ENCODE measurements at regions not wholly inside any gene's neighbourhood (a gene's known extent, or its start where the extent isn't known, plus 50 kb on each side); places are given as distances from the start of the nearest gene placed in this dataset.
A peak's percentile ranks its signal among the peaks of the same experiment; 100 is the strongest.

DNA sequence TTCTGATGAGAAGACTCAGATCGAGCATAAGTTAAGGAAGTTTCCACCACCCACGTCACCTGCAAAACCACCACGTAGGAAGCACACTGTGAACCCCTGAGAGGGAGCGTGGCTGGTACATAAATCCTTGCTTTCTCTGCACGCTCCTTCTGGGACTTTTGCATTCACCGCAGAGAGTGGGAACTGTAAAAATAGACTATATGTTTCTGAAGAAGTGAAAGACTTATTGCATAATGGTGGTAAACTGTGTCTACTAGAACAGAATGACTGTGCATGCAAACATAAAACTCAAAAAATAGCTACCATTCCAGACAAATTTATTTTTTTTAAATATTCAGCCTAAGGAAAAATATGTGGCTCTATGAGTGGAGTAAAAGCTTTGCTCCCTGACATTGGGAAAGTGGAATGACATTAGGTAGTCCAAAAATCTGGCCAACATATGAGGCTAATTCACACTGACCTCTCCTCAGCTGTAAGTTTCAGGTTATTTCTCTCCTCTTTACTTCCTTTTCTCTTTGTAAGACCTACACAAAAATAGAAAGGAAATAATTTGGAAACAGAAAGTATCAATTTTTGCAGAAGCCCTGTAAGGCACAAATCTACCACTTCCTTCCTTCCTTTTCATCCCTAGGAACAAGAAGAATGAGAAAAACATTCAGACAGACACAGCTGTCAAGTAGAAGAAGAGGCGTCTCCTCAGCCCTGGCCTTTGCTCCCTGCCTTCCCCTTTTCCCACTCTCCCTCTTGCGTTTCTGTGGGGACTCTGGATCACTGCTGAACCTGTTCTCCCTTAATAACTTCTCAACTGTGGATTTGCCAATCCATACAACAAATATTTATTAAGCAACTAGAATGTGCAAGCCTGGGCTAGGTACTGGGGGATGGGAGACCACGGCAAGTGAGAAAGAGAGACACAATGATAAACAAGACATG is 264.3 kb upstream of the FOXN3 start:
- peak overlapping the region in 2 of 12 donors; percentile 19 to 81 for H3K27ac ChIP-seq
- ATAC-seq (peak; percentile 20 to 69 (median 60)), DNase-seq (no peak)
- no peaks in the 10 kb centered on the region for H3K36me3 ChIP-seq
- WGBS, 4 donors = 79 to 86% (median 80%) methylated on average over 9 of the region's 9 CpGs
- no peaks in the 10 kb centered on the region for H3K27me3 ChIP-seq
- no peak for TF ChIP-seq POLR2A (IDR thresholded peaks at IDR 0.05)
- TF ChIP-seq, protein P1, sequence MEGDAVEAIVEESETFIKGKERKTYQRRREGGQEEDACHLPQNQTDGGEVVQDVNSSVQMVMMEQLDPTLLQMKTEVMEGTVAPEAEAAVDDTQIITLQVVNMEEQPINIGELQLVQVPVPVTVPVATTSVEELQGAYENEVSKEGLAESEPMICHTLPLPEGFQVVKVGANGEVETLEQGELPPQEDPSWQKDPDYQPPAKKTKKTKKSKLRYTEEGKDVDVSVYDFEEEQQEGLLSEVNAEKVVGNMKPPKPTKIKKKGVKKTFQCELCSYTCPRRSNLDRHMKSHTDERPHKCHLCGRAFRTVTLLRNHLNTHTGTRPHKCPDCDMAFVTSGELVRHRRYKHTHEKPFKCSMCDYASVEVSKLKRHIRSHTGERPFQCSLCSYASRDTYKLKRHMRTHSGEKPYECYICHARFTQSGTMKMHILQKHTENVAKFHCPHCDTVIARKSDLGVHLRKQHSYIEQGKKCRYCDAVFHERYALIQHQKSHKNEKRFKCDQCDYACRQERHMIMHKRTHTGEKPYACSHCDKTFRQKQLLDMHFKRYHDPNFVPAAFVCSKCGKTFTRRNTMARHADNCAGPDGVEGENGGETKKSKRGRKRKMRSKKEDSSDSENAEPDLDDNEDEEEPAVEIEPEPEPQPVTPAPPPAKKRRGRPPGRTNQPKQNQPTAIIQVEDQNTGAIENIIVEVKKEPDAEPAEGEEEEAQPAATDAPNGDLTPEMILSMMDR (IDR thresholded peaks at IDR 0.05) = no peak
- H3K4me3 ChIP-seq = peak overlapping the region in 1 of 12 donors; percentile 25
- H3K4me1 ChIP-seq = peaks cover 0 to 34% (median 0%) of the 10 kb centered on the region in 12 donors
- H3K9me3 ChIP-seq = peaks cover 0 to 6% (median 0%) of the 10 kb centered on the region in 12 donors
- intact Hi-C loops (cut with DNase I) = no loop called here

DNA sequence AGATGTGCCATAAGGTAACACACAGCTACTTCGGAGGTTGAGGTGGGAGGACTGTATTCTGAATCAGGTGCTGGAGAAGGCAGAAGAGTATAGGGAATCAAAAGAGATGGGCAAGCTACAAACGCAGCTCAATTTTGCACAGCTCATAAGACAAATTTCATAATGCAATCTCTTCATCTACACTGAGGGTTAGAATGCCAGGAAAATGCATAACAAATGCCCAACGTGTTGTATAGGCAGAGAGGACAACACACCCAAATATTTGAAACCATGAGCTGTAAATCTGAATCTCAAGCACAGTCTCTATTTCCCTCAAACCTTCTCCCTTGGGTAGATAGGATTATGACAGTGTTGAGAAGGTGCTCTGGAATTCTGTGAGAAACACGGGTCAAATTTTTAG is 263.1 kb upstream of the FOXN3 start:
- WGBS, 4 donors = 87 to 89% (median 88%) methylated on average over 4 of the region's 4 CpGs
- peaks cover 0 to 6% (median 0%) of the 10 kb centered on the region in 12 donors for H3K9me3 ChIP-seq
- intact Hi-C loops (cut with DNase I) = no loop called here
- TF ChIP-seq, protein P1 (IDR thresholded peaks at IDR 0.05) = no peak
- TF ChIP-seq POLR2A (IDR thresholded peaks at IDR 0.05) = no peak
- no peak overlapping the region for H3K4me3 ChIP-seq
- peaks cover 0 to 34% (median 0%) of the 10 kb centered on the region in 12 donors for H3K4me1 ChIP-seq
- no peak for DNase-seq
- no peaks in the 10 kb centered on the region for H3K27me3 ChIP-seq
- ATAC-seq = no peak
- no peaks in the 10 kb centered on the region for H3K36me3 ChIP-seq
- H3K27ac ChIP-seq = peak overlapping the region in 1 of 12 donors; percentile 81

DNA sequence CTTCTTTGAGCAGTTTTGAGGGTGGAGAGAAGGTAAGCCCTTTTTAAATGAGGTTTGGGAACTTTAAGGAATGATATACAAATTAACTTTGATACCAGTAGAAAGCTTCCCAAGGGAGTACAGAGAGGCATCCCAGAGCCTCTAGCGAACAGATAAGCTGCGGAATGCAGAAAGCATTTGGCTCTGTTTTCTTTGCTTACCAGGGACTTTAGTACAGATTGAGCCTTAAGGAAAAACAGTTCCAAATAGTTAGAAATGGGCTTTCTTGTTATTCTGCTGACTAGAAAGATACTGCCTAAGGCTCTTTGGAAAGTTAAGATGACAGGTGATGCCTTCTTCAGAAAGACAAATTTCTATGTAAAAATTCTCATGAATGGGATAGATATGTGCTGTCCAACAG is 261.7 kb upstream of the FOXN3 start:
- 30 to 49% (median 41%) methylated on average over 2 of the region's 2 CpGs for WGBS, 4 donors
- peaks cover 0 to 34% (median 0%) of the 10 kb centered on the region in 12 donors for H3K4me1 ChIP-seq
- intact Hi-C loops (cut with DNase I) = no loop called here
- DNase-seq (no peak), ATAC-seq (no peak)
- H3K27ac ChIP-seq = no peak overlapping the region
- TF ChIP-seq, protein P1 (IDR thresholded peaks at IDR 0.05) = no peak
- no peak for TF ChIP-seq POLR2A (IDR thresholded peaks at IDR 0.05)
- no peaks in the 10 kb centered on the region for H3K9me3 ChIP-seq
- H3K36me3 ChIP-seq = no peaks in the 10 kb centered on the region
- no peak overlapping the region for H3K4me3 ChIP-seq
- no peaks in the 10 kb centered on the region for H3K27me3 ChIP-seq

DNA sequence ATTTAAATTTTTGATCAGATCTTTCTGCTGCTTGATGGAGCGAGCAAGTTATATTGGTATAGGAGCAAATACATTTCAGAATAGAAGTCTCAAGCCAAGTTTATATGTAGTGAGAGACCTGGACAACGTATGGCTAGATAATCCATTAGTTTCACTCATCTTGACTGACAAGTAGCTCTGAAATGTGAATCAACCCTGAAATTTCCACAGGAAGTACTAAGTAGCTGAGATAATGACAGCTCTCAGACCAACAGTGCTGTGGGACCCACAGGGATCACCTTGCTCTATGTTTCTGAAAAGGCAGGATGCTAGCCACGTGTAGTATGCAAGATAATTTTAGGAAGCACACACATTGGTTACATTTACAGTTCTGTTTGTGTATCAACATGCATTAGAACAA is 258.6 kb upstream of the FOXN3 start:
- ATAC-seq (no peak), DNase-seq (no peak)
- H3K9me3 ChIP-seq = no peaks in the 10 kb centered on the region
- no peaks in the 10 kb centered on the region for H3K27me3 ChIP-seq
- WGBS, 4 donors = 61 to 72% (median 62%) methylated on average over 3 of the region's 3 CpGs
- H3K4me1 ChIP-seq = peaks cover 0 to 20% (median 0%) of the 10 kb centered on the region in 12 donors
- TF ChIP-seq, protein P1 (IDR thresholded peaks at IDR 0.05) = no peak
- TF ChIP-seq POLR2A (IDR thresholded peaks at IDR 0.05) = no peak
- no peak overlapping the region for H3K4me3 ChIP-seq
- no peaks in the 10 kb centered on the region for H3K36me3 ChIP-seq
- H3K27ac ChIP-seq = no peak overlapping the region
- intact Hi-C loops (cut with DNase I) = no loop called here

Data from heart left ventricle (tissue), 16 donors.